WTC11 (cell line): ENCODE measurements at regions not wholly inside any gene's neighbourhood (a gene's known extent, or its start where the extent isn't known, plus 50 kb on each side); places are given as distances from the start of the nearest gene placed in this dataset.

ENCODE experiments used
- TF ChIP-seq, protein P1 (sequence below): sonication (generic); formaldehyde crosslinking; IDR thresholded peaks from 2 replicates; pipeline ENCODE4 v1.8.0; 2023; ENCODE audit warnings: mild to moderate bottlenecking, missing genetic modification reagents
- TF ChIP-seq, protein P2 (sequence below): sonication (generic); formaldehyde crosslinking; IDR thresholded peaks from 2 replicates; pipeline ENCODE4 v1.8.0; 2022; ENCODE audit warnings: mild to moderate bottlenecking, missing genetic modification reagents
- TF ChIP-seq, protein P3 (sequence below): fragments of 200-600 bp; IDR thresholded peaks from 2 replicates; pipeline ENCODE4 v1.8.0; 2022; ENCODE audit warnings: antibody characterized with exemption

DNA sequence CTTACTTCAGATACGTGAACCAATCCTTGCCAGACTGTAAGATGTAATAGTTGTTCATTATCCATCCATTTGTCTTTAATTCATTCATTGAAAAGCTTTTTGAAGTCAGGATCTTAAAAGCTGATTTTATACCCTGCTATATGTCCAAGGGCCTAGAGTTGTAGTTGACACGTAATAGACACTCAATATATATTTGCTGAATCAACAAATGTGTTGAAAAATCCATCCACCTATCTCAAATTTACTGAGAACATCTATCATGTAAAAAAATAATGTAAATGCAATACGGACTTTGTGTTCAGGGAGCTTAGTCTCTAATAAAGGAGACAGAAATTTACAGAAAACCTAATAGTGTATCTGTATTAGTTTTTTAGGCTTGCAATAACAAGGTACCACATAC lies 521.0 kb downstream of the METTL15 start:
- TF ChIP-seq, protein P1, sequence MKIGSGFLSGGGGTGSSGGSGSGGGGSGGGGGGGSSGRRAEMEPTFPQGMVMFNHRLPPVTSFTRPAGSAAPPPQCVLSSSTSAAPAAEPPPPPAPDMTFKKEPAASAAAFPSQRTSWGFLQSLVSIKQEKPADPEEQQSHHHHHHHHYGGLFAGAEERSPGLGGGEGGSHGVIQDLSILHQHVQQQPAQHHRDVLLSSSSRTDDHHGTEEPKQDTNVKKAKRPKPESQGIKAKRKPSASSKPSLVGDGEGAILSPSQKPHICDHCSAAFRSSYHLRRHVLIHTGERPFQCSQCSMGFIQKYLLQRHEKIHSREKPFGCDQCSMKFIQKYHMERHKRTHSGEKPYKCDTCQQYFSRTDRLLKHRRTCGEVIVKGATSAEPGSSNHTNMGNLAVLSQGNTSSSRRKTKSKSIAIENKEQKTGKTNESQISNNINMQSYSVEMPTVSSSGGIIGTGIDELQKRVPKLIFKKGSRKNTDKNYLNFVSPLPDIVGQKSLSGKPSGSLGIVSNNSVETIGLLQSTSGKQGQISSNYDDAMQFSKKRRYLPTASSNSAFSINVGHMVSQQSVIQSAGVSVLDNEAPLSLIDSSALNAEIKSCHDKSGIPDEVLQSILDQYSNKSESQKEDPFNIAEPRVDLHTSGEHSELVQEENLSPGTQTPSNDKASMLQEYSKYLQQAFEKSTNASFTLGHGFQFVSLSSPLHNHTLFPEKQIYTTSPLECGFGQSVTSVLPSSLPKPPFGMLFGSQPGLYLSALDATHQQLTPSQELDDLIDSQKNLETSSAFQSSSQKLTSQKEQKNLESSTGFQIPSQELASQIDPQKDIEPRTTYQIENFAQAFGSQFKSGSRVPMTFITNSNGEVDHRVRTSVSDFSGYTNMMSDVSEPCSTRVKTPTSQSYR = no peak
- TF ChIP-seq, protein P2, sequence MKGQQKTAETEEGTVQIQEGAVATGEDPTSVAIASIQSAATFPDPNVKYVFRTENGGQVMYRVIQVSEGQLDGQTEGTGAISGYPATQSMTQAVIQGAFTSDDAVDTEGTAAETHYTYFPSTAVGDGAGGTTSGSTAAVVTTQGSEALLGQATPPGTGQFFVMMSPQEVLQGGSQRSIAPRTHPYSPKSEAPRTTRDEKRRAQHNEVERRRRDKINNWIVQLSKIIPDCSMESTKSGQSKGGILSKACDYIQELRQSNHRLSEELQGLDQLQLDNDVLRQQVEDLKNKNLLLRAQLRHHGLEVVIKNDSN (CRISPR knock-in tag) = no peak
- TF ChIP-seq, protein P3, sequence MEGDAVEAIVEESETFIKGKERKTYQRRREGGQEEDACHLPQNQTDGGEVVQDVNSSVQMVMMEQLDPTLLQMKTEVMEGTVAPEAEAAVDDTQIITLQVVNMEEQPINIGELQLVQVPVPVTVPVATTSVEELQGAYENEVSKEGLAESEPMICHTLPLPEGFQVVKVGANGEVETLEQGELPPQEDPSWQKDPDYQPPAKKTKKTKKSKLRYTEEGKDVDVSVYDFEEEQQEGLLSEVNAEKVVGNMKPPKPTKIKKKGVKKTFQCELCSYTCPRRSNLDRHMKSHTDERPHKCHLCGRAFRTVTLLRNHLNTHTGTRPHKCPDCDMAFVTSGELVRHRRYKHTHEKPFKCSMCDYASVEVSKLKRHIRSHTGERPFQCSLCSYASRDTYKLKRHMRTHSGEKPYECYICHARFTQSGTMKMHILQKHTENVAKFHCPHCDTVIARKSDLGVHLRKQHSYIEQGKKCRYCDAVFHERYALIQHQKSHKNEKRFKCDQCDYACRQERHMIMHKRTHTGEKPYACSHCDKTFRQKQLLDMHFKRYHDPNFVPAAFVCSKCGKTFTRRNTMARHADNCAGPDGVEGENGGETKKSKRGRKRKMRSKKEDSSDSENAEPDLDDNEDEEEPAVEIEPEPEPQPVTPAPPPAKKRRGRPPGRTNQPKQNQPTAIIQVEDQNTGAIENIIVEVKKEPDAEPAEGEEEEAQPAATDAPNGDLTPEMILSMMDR = no peak
